ENCODE measurements at regions not wholly inside any gene's neighbourhood (a gene's known extent, or its start where the extent isn't known, plus 50 kb on each side); places are given as distances from the start of the nearest gene placed in this dataset.

DNA sequence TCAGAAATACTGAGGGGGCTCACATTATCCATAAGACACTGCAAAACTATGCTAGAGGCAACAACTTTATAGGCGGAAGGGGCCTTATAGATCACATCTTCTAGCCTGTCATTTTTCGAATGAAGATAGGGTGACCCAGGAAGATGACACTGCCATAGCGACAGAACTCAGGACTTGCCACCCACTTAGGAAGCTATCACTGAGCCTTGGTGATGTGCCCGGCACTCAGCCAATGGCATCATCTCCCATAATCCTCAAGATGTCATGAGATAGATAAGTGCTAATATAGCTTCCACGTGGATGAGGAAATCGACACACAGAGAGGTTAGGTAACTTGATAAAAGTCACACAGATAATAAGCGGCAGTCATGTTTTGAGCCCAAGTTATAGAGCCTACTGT lies 346.6 kb downstream of the DHX15 start:
- H2BK12ac ChIP-seq (ENCODE audit: low read depth, low read length): no peak overlapping the region
- H3K79me2 ChIP-seq (ENCODE audit: control insufficient read depth in 1 of 2, insufficient read depth in 2 of 2, low read length in 2 of 2): no peaks in the 10 kb centered on the region
- no peak overlapping the region for H2AFZ ChIP-seq (ENCODE audit: low read length)
- H3K23ac ChIP-seq (ENCODE audit: insufficient read length): no peak overlapping the region
- no peak overlapping the region for H4K91ac ChIP-seq (replicated peaks; ENCODE audit: insufficient read length, low read length)
- no peak overlapping the region for H4K8ac ChIP-seq (ENCODE audit: extremely low read depth, insufficient read depth, low read length)
- no peak overlapping the region for H3K4ac ChIP-seq (replicated peaks; ENCODE audit: insufficient read length, low read depth, low read length)
- H4K20me1 ChIP-seq (replicated peaks in 1 of 2; ENCODE audit: control insufficient read depth in 1 of 2, insufficient read depth in 2 of 2, low read length in 2 of 2): no peaks in the 10 kb centered on the region
- CTCF ChIA-PET (ENCODE audit: partially characterized antibody): interaction anchor here (2.6 kb wide), 1 partner anchor 11 kb away, joined by 7 read pairs; no protein-coding TSS in a partner anchor
- H3K56ac ChIP-seq (replicated peaks; ENCODE audit: insufficient read length, low read depth, low read length): no peak overlapping the region
- POLR2A ChIA-PET (ENCODE audit: partially characterized antibody): no interaction called here
- H3K9me3 ChIP-seq (ENCODE audit: insufficient read depth in 2 of 2, low read depth in 1 of 2, low read length in 1 of 2): no peaks in the 10 kb centered on the region
- H2BK20ac ChIP-seq (ENCODE audit: low read length): no peak overlapping the region
- H3K18ac ChIP-seq (ENCODE audit: extremely low read depth, low read length): no peak overlapping the region
- H3K14ac ChIP-seq (ENCODE audit: insufficient read length): no peak overlapping the region
- H2BK15ac ChIP-seq (ENCODE audit: low read length): no peak overlapping the region
- H3K4me3 ChIP-seq (ENCODE audit: extremely low read depth in 1 of 4, insufficient read depth in 2 of 4, low read depth in 3 of 4, low read length in 4 of 4): no peak overlapping the region
- DNase-seq (ENCODE audit: low read depth in 1 of 2, low spot score in 2 of 2) (no peak), FAIRE-seq (no peak)
- H3K4me2 ChIP-seq (ENCODE audit: insufficient read depth in 1 of 2, low read depth in 2 of 2, low read length in 2 of 2): no peak overlapping the region
- no peak overlapping the region for H2BK120ac ChIP-seq (replicated peaks; ENCODE audit: low read depth, low read length)
- H3K36me3 ChIP-seq (ENCODE audit: control insufficient read depth in 2 of 4, insufficient read depth in 4 of 4, low read length in 3 of 4): no peaks in the 10 kb centered on the region
- peaks cover 0 to 1% (median 0%) of the 10 kb centered on the region in 4 experiments; a peak in 1 of 7 replicates for H3K27me3 ChIP-seq (replicated peaks in 1 of 4; ENCODE audit: control insufficient read depth in 3 of 4, extremely low read depth in 1 of 4, insufficient read depth in 3 of 4, low read length in 3 of 4)
- no peaks in the 10 kb centered on the region for H3K4me1 ChIP-seq (replicated peaks in 1 of 4; ENCODE audit: control insufficient read depth in 3 of 4, insufficient read depth in 4 of 4, low read length in 3 of 4)
- H2BK5ac ChIP-seq (ENCODE audit: low read depth, low read length): no peak overlapping the region
- H3K79me1 ChIP-seq (ENCODE audit: low read depth, low read length): peaks cover 2% of the 10 kb centered on the region; the same call in 1 of the 2 replicates
- no peak overlapping the region for H4K5ac ChIP-seq (ENCODE audit: insufficient read length, low read depth, low read length)
- no peak overlapping the region for H3K9ac ChIP-seq (replicated peaks in 1 of 4; ENCODE audit: extremely low read depth in 1 of 4, low read depth in 3 of 4, low read length in 3 of 4)
- no peaks in the 10 kb centered on the region for H3K23me2 ChIP-seq (ENCODE audit: low read depth, low read length)
- H3K27ac ChIP-seq (ENCODE audit: low read depth, low read length): no peak overlapping the region
- WGBS, 2 experiments (ENCODE audit: extremely low coverage in 1 of 2, insufficient coverage in 1 of 2, insufficient read length in 1 of 2, insufficient replicate concordance in 2 of 2, low coverage in 1 of 2, low lambda C conversion rate in 2 of 2, missing lambda C conversion rate in 1 of 2): 88% methylated on average over 7 of the region's 7 CpGs; no CpG with 5 or more reads in 1 of the 2 experiments
- H2AK5ac ChIP-seq (ENCODE audit: low read depth, low read length): no peak overlapping the region
- TF ChIP-seq, protein P1, sequence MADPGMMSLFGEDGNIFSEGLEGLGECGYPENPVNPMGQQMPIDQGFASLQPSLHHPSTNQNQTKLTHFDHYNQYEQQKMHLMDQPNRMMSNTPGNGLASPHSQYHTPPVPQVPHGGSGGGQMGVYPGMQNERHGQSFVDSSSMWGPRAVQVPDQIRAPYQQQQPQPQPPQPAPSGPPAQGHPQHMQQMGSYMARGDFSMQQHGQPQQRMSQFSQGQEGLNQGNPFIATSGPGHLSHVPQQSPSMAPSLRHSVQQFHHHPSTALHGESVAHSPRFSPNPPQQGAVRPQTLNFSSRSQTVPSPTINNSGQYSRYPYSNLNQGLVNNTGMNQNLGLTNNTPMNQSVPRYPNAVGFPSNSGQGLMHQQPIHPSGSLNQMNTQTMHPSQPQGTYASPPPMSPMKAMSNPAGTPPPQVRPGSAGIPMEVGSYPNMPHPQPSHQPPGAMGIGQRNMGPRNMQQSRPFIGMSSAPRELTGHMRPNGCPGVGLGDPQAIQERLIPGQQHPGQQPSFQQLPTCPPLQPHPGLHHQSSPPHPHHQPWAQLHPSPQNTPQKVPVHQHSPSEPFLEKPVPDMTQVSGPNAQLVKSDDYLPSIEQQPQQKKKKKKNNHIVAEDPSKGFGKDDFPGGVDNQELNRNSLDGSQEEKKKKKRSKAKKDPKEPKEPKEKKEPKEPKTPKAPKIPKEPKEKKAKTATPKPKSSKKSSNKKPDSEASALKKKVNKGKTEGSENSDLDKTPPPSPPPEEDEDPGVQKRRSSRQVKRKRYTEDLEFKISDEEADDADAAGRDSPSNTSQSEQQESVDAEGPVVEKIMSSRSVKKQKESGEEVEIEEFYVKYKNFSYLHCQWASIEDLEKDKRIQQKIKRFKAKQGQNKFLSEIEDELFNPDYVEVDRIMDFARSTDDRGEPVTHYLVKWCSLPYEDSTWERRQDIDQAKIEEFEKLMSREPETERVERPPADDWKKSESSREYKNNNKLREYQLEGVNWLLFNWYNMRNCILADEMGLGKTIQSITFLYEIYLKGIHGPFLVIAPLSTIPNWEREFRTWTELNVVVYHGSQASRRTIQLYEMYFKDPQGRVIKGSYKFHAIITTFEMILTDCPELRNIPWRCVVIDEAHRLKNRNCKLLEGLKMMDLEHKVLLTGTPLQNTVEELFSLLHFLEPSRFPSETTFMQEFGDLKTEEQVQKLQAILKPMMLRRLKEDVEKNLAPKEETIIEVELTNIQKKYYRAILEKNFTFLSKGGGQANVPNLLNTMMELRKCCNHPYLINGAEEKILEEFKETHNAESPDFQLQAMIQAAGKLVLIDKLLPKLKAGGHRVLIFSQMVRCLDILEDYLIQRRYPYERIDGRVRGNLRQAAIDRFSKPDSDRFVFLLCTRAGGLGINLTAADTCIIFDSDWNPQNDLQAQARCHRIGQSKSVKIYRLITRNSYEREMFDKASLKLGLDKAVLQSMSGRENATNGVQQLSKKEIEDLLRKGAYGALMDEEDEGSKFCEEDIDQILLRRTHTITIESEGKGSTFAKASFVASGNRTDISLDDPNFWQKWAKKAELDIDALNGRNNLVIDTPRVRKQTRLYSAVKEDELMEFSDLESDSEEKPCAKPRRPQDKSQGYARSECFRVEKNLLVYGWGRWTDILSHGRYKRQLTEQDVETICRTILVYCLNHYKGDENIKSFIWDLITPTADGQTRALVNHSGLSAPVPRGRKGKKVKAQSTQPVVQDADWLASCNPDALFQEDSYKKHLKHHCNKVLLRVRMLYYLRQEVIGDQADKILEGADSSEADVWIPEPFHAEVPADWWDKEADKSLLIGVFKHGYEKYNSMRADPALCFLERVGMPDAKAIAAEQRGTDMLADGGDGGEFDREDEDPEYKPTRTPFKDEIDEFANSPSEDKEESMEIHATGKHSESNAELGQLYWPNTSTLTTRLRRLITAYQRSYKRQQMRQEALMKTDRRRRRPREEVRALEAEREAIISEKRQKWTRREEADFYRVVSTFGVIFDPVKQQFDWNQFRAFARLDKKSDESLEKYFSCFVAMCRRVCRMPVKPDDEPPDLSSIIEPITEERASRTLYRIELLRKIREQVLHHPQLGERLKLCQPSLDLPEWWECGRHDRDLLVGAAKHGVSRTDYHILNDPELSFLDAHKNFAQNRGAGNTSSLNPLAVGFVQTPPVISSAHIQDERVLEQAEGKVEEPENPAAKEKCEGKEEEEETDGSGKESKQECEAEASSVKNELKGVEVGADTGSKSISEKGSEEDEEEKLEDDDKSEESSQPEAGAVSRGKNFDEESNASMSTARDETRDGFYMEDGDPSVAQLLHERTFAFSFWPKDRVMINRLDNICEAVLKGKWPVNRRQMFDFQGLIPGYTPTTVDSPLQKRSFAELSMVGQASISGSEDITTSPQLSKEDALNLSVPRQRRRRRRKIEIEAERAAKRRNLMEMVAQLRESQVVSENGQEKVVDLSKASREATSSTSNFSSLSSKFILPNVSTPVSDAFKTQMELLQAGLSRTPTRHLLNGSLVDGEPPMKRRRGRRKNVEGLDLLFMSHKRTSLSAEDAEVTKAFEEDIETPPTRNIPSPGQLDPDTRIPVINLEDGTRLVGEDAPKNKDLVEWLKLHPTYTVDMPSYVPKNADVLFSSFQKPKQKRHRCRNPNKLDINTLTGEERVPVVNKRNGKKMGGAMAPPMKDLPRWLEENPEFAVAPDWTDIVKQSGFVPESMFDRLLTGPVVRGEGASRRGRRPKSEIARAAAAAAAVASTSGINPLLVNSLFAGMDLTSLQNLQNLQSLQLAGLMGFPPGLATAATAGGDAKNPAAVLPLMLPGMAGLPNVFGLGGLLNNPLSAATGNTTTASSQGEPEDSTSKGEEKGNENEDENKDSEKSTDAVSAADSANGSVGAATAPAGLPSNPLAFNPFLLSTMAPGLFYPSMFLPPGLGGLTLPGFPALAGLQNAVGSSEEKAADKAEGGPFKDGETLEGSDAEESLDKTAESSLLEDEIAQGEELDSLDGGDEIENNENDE (IDR thresholded peaks at IDR 0.05; ENCODE audit: insufficient replicate concordance, low read length): no peak
